ENCODE measurements at regions not wholly inside any gene's neighbourhood (a gene's known extent, or its start where the extent isn't known, plus 50 kb on each side); places are given as distances from the start of the nearest gene placed in this dataset.

DNA sequence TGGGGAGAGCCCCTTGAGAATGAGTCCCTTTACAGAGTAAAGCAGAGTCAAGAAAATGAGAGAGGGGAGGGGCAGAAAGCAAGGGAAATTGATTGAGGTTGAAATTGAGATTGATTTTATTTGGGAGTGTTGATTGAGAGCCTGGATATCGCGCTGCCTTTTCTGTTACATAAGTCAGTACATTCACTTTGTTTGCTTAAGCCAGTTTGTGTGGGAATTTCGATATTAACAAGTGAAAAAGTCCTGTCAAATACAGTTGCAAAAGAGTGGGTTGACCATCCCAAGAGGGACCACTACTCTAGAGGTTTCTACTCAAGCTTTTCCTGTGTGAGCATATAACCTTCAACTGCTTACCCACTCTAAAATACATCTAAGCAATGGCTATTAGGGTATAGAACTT, 331.4 kb upstream of the AZI2 start (continued):
- TF ChIP-seq, protein P1, sequence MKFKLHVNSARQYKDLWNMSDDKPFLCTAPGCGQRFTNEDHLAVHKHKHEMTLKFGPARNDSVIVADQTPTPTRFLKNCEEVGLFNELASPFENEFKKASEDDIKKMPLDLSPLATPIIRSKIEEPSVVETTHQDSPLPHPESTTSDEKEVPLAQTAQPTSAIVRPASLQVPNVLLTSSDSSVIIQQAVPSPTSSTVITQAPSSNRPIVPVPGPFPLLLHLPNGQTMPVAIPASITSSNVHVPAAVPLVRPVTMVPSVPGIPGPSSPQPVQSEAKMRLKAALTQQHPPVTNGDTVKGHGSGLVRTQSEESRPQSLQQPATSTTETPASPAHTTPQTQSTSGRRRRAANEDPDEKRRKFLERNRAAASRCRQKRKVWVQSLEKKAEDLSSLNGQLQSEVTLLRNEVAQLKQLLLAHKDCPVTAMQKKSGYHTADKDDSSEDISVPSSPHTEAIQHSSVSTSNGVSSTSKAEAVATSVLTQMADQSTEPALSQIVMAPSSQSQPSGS (IDR thresholded peaks at IDR 0.05; ENCODE audit: low read length): no peak
- no peak for TF ChIP-seq TEAD4 (IDR thresholded peaks at IDR 0.05; ENCODE audit: low read depth, low read length)
- TF ChIP-seq, protein P2, sequence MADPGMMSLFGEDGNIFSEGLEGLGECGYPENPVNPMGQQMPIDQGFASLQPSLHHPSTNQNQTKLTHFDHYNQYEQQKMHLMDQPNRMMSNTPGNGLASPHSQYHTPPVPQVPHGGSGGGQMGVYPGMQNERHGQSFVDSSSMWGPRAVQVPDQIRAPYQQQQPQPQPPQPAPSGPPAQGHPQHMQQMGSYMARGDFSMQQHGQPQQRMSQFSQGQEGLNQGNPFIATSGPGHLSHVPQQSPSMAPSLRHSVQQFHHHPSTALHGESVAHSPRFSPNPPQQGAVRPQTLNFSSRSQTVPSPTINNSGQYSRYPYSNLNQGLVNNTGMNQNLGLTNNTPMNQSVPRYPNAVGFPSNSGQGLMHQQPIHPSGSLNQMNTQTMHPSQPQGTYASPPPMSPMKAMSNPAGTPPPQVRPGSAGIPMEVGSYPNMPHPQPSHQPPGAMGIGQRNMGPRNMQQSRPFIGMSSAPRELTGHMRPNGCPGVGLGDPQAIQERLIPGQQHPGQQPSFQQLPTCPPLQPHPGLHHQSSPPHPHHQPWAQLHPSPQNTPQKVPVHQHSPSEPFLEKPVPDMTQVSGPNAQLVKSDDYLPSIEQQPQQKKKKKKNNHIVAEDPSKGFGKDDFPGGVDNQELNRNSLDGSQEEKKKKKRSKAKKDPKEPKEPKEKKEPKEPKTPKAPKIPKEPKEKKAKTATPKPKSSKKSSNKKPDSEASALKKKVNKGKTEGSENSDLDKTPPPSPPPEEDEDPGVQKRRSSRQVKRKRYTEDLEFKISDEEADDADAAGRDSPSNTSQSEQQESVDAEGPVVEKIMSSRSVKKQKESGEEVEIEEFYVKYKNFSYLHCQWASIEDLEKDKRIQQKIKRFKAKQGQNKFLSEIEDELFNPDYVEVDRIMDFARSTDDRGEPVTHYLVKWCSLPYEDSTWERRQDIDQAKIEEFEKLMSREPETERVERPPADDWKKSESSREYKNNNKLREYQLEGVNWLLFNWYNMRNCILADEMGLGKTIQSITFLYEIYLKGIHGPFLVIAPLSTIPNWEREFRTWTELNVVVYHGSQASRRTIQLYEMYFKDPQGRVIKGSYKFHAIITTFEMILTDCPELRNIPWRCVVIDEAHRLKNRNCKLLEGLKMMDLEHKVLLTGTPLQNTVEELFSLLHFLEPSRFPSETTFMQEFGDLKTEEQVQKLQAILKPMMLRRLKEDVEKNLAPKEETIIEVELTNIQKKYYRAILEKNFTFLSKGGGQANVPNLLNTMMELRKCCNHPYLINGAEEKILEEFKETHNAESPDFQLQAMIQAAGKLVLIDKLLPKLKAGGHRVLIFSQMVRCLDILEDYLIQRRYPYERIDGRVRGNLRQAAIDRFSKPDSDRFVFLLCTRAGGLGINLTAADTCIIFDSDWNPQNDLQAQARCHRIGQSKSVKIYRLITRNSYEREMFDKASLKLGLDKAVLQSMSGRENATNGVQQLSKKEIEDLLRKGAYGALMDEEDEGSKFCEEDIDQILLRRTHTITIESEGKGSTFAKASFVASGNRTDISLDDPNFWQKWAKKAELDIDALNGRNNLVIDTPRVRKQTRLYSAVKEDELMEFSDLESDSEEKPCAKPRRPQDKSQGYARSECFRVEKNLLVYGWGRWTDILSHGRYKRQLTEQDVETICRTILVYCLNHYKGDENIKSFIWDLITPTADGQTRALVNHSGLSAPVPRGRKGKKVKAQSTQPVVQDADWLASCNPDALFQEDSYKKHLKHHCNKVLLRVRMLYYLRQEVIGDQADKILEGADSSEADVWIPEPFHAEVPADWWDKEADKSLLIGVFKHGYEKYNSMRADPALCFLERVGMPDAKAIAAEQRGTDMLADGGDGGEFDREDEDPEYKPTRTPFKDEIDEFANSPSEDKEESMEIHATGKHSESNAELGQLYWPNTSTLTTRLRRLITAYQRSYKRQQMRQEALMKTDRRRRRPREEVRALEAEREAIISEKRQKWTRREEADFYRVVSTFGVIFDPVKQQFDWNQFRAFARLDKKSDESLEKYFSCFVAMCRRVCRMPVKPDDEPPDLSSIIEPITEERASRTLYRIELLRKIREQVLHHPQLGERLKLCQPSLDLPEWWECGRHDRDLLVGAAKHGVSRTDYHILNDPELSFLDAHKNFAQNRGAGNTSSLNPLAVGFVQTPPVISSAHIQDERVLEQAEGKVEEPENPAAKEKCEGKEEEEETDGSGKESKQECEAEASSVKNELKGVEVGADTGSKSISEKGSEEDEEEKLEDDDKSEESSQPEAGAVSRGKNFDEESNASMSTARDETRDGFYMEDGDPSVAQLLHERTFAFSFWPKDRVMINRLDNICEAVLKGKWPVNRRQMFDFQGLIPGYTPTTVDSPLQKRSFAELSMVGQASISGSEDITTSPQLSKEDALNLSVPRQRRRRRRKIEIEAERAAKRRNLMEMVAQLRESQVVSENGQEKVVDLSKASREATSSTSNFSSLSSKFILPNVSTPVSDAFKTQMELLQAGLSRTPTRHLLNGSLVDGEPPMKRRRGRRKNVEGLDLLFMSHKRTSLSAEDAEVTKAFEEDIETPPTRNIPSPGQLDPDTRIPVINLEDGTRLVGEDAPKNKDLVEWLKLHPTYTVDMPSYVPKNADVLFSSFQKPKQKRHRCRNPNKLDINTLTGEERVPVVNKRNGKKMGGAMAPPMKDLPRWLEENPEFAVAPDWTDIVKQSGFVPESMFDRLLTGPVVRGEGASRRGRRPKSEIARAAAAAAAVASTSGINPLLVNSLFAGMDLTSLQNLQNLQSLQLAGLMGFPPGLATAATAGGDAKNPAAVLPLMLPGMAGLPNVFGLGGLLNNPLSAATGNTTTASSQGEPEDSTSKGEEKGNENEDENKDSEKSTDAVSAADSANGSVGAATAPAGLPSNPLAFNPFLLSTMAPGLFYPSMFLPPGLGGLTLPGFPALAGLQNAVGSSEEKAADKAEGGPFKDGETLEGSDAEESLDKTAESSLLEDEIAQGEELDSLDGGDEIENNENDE (IDR thresholded peaks at IDR 0.05; ENCODE audit: insufficient replicate concordance, low read length): no peak
- no peak for TF ChIP-seq CTBP2 (IDR thresholded peaks at IDR 0.05; ENCODE audit: borderline replicate concordance, insufficient read depth, insufficient read length, low read length)
- TF ChIP-seq, protein P3, sequence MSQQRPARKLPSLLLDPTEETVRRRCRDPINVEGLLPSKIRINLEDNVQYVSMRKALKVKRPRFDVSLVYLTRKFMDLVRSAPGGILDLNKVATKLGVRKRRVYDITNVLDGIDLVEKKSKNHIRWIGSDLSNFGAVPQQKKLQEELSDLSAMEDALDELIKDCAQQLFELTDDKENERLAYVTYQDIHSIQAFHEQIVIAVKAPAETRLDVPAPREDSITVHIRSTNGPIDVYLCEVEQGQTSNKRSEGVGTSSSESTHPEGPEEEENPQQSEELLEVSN (IDR thresholded peaks at IDR 0.05): no peak

Data from H1 (cell line).